ENCODE measurements at regions not wholly inside any gene's neighbourhood (a gene's known extent, or its start where the extent isn't known, plus 50 kb on each side); places are given as distances from the start of the nearest gene placed in this dataset.
"Not testable (repeated sequence)": the region's sequence is repeated elsewhere in the genome, so short reads cannot be mapped to it uniquely, and the experiment has no call there.

GRCh38 chr1:118404024-118404423 lies 219.0 kb upstream of the SPAG17 start:
- Mint-ChIP-seq H3K27ac (no peak overlapping the region), H3K4me3 (no peak overlapping the region), H3K27me3 (no peaks in the 10 kb centered on the region), H3K4me1 (ENCODE audit: low read depth) (no peaks in the 10 kb centered on the region), H3K9me3 (peaks cover 25% of the 10 kb centered on the region), H3K36me3 (ENCODE audit: low read depth) (no peaks in the 10 kb centered on the region)
- no peak for DNase-seq

GRCh38 chr1:118397496-118397859 lies 212.4 kb upstream of the SPAG17 start:
- no peak overlapping the region for H3K4me3 Mint-ChIP-seq
- H3K36me3 Mint-ChIP-seq (ENCODE audit: low read depth), result no peaks in the 10 kb centered on the region
- DNase-seq, result no peak
- H3K4me1 Mint-ChIP-seq (ENCODE audit: low read depth), result no peaks in the 10 kb centered on the region
- peaks cover 6% of the 10 kb centered on the region for H3K9me3 Mint-ChIP-seq
- H3K27me3 Mint-ChIP-seq, result no peaks in the 10 kb centered on the region
- no peak overlapping the region for H3K27ac Mint-ChIP-seq

GRCh38 chr1:118396829-118397495 lies 211.9 kb upstream of the SPAG17 start:
- Mint-ChIP-seq H3K4me3 (no peak overlapping the region), H3K27me3 (no peaks in the 10 kb centered on the region)

GRCh38 chr1:118396279-118396678 lies 211.3 kb upstream of the SPAG17 start:
- Mint-ChIP-seq H3K27me3 (no peaks in the 10 kb centered on the region), H3K9me3 (peaks cover 4% of the 10 kb centered on the region), H3K36me3 (ENCODE audit: low read depth) (no peaks in the 10 kb centered on the region), H3K4me1 (ENCODE audit: low read depth) (no peaks in the 10 kb centered on the region), H3K4me3 (no peak overlapping the region), H3K27ac (no peak overlapping the region)
- DNase-seq, result no peak

More at GRCh38 chr1:118396829-118397495, 211.9 kb upstream of the SPAG17 start:
- no peak overlapping the region for H3K27ac Mint-ChIP-seq
- no peaks in the 10 kb centered on the region for H3K36me3 Mint-ChIP-seq (ENCODE audit: low read depth)
- peaks cover 4% of the 10 kb centered on the region for H3K9me3 Mint-ChIP-seq
- no peak for DNase-seq
- no peaks in the 10 kb centered on the region for H3K4me1 Mint-ChIP-seq (ENCODE audit: low read depth)

GRCh38 chr1:118395430-118395991 lies 210.5 kb upstream of the SPAG17 start:
- DNase-seq, result no peak
- Mint-ChIP-seq H3K27me3 (no peaks in the 10 kb centered on the region), H3K9me3 (peaks cover 6% of the 10 kb centered on the region), H3K4me3 (no peak overlapping the region), H3K4me1 (ENCODE audit: low read depth) (no peaks in the 10 kb centered on the region), H3K36me3 (ENCODE audit: low read depth) (no peaks in the 10 kb centered on the region), H3K27ac (no peak overlapping the region)

GRCh38 chr1:118390955-118391354 lies 205.9 kb upstream of the SPAG17 start:
- no peaks in the 10 kb centered on the region for H3K36me3 Mint-ChIP-seq (ENCODE audit: low read depth)
- no peak overlapping the region for H3K4me3 Mint-ChIP-seq
- H3K9me3 Mint-ChIP-seq, result peaks cover 4% of the 10 kb centered on the region
- no peak overlapping the region for H3K27ac Mint-ChIP-seq
- H3K27me3 Mint-ChIP-seq, result no peaks in the 10 kb centered on the region
- no peaks in the 10 kb centered on the region for H3K4me1 Mint-ChIP-seq (ENCODE audit: low read depth)
- no peak for DNase-seq

- no peaks in the 10 kb centered on the region for H3K36me3 Mint-ChIP-seq (ENCODE audit: low read depth)
- H3K4me3 Mint-ChIP-seq, result no peak overlapping the region
- H3K4me1 Mint-ChIP-seq (ENCODE audit: low read depth), result no peaks in the 10 kb centered on the region
- H3K9me3 Mint-ChIP-seq, result peaks cover 4% of the 10 kb centered on the region
- DNase-seq, result no peak
- no peaks in the 10 kb centered on the region for H3K27me3 Mint-ChIP-seq
- H3K27ac Mint-ChIP-seq, result no peak overlapping the region
These were observed 203.4 kb upstream of the SPAG17 start for GRCh38 chr1:118388301-118388959.

- no peaks in the 10 kb centered on the region for H3K4me1 Mint-ChIP-seq (ENCODE audit: low read depth)
- no peak for DNase-seq
- H3K36me3 Mint-ChIP-seq (ENCODE audit: low read depth), result no peaks in the 10 kb centered on the region
- no peaks in the 10 kb centered on the region for H3K27me3 Mint-ChIP-seq
- peaks cover 7% of the 10 kb centered on the region for H3K9me3 Mint-ChIP-seq
- H3K27ac Mint-ChIP-seq, result no peak overlapping the region
- H3K4me3 Mint-ChIP-seq, result no peak overlapping the region
These were observed 196.3 kb upstream of the SPAG17 start for GRCh38 chr1:118381197-118381869.

GRCh38 chr1:118377183-118377582 lies 192.2 kb upstream of the SPAG17 start:
- not testable (repeated sequence) for H3K27ac Mint-ChIP-seq; H3K36me3 Mint-ChIP-seq (ENCODE audit: low read depth); H3K4me1 Mint-ChIP-seq (ENCODE audit: low read depth); DNase-seq; H3K4me3 Mint-ChIP-seq; H3K27me3 Mint-ChIP-seq
- peaks cover 23% of the 10 kb centered on the region for H3K9me3 Mint-ChIP-seq

GRCh38 chr1:118371612-118372011 lies 186.6 kb upstream of the SPAG17 start:
- Mint-ChIP-seq H3K4me1 (ENCODE audit: low read depth) (no peaks in the 10 kb centered on the region), H3K9me3 (peaks cover 41% of the 10 kb centered on the region), H3K27me3 (no peaks in the 10 kb centered on the region), H3K36me3 (ENCODE audit: low read depth) (no peaks in the 10 kb centered on the region), H3K27ac (no peak overlapping the region), H3K4me3 (no peak overlapping the region)
- DNase-seq, result no peak

GRCh38 chr1:118370861-118371260 lies 185.8 kb upstream of the SPAG17 start:
- Mint-ChIP-seq H3K36me3 (ENCODE audit: low read depth) (no peaks in the 10 kb centered on the region), H3K4me1 (ENCODE audit: low read depth) (no peaks in the 10 kb centered on the region), H3K4me3 (no peak overlapping the region), H3K27me3 (no peaks in the 10 kb centered on the region), H3K9me3 (peaks cover 41% of the 10 kb centered on the region), H3K27ac (no peak overlapping the region)
- DNase-seq, result no peak

GRCh38 chr1:118366286-118366685 lies 181.3 kb upstream of the SPAG17 start:
- no peak overlapping the region for H3K4me3 Mint-ChIP-seq
- H3K4me1 Mint-ChIP-seq (ENCODE audit: low read depth), result no peaks in the 10 kb centered on the region
- DNase-seq, result no peak
- no peaks in the 10 kb centered on the region for H3K27me3 Mint-ChIP-seq
- H3K27ac Mint-ChIP-seq, result no peak overlapping the region
- peaks cover 51% of the 10 kb centered on the region for H3K9me3 Mint-ChIP-seq
- no peaks in the 10 kb centered on the region for H3K36me3 Mint-ChIP-seq (ENCODE audit: low read depth)

- H3K4me1 Mint-ChIP-seq (ENCODE audit: low read depth), result no peaks in the 10 kb centered on the region
- H3K9me3 Mint-ChIP-seq, result peaks cover 41% of the 10 kb centered on the region
- no peaks in the 10 kb centered on the region for H3K27me3 Mint-ChIP-seq
- H3K36me3 Mint-ChIP-seq (ENCODE audit: low read depth), result no peaks in the 10 kb centered on the region
- H3K4me3 Mint-ChIP-seq, result no peak overlapping the region
- H3K27ac Mint-ChIP-seq, result no peak overlapping the region
- DNase-seq, result no peak
These were observed 179.9 kb upstream of the SPAG17 start for GRCh38 chr1:118364882-118365281.

- H3K9me3 Mint-ChIP-seq, result peaks cover 35% of the 10 kb centered on the region
- no peak overlapping the region for H3K4me3 Mint-ChIP-seq
These were observed 178.4 kb upstream of the SPAG17 start for GRCh38 chr1:118363396-118363795.

GRCh38 chr1:118360817-118361216 lies 175.8 kb upstream of the SPAG17 start:
- H3K27ac Mint-ChIP-seq, result no peak overlapping the region
- H3K27me3 Mint-ChIP-seq, result no peaks in the 10 kb centered on the region
- no peak overlapping the region for H3K4me3 Mint-ChIP-seq
- no peak for DNase-seq
- H3K36me3 Mint-ChIP-seq (ENCODE audit: low read depth), result no peaks in the 10 kb centered on the region
- no peaks in the 10 kb centered on the region for H3K4me1 Mint-ChIP-seq (ENCODE audit: low read depth)
- H3K9me3 Mint-ChIP-seq, result peaks cover 36% of the 10 kb centered on the region

More at GRCh38 chr1:118363396-118363795, 178.4 kb upstream of the SPAG17 start:
- Mint-ChIP-seq H3K36me3 (ENCODE audit: low read depth) (no peaks in the 10 kb centered on the region), H3K27ac (no peak overlapping the region), H3K4me1 (ENCODE audit: low read depth) (no peaks in the 10 kb centered on the region), H3K27me3 (no peaks in the 10 kb centered on the region)
- DNase-seq, result no peak
